Kidney (tissue), 13 donors: ENCODE measurements at regions not wholly inside any gene's neighbourhood (a gene's known extent, or its start where the extent isn't known, plus 50 kb on each side); places are given as distances from the start of the nearest gene placed in this dataset.

Source experiments
- DNase-seq, 5 donors: peaks; one replicate each; pipeline ENCODE4 v3.0.0-alpha.2; 2013 to 2020
- FAIRE-seq: peaks from 2 replicates; lab custom pipeline; 2012; peaks lifted over from hg19 to GRCh38; lab: Jason Lieb, UNC
- H3K27ac ChIP-seq, 2 donors: one replicate each; pipeline ENCODE4 v1.7.0; 2013; ENCODE audit warnings: low read depth in 2 of 2, low read length in 2 of 2, inconsistent platforms in 1 of 2
- H3K27me3 ChIP-seq: one replicate; pipeline ENCODE4 v1.7.1; 2013; ENCODE audit warnings: low read length, inconsistent platforms; ENCODE audit not compliant: control insufficient read depth, insufficient read depth
- H3K36me3 ChIP-seq, 3 donors: one replicate each; pipeline versions ENCODE4 v1.7.0 to v1.7.1; 2013; ENCODE audit warnings: low read length in 3 of 3, control low read depth in 1 of 3, inconsistent platforms in 1 of 3; ENCODE audit not compliant: insufficient read depth in 3 of 3, control insufficient read depth in 2 of 3
- H3K4me1 ChIP-seq, 3 donors: one replicate each; pipeline versions ENCODE4 v1.7.0 to v1.7.1; 2013; ENCODE audit warnings: low read length in 3 of 3, inconsistent platforms in 1 of 3, low read depth in 1 of 3; ENCODE audit not compliant: control insufficient read depth in 2 of 3, insufficient read depth in 2 of 3
- H3K4me3 ChIP-seq, 3 donors: one replicate each; pipeline versions ENCODE4 v1.7.0 to v1.8.1; 2013; ENCODE audit warnings: low read length in 3 of 3, control low read depth in 1 of 3, inconsistent platforms in 1 of 3
- H3K9ac ChIP-seq, 3 donors: one replicate each; pipeline versions ENCODE4 v1.7.0 to v1.7.1; 2013; ENCODE audit warnings: low read length in 3 of 3, control low read depth in 1 of 3, inconsistent platforms in 1 of 3
- H3K9me3 ChIP-seq, 3 donors: one replicate each; pipeline versions ENCODE4 v1.7.0 to v1.7.1; 2013; ENCODE audit warnings: low read length in 3 of 3, control low read depth in 1 of 3, inconsistent platforms in 1 of 3; ENCODE audit not compliant: control insufficient read depth in 2 of 3, insufficient read depth in 1 of 3
- intact Hi-C: fragments of 100-400 bp; cut with DNase I; formaldehyde crosslinking; loops from one replicate; pipeline ENCODE4 v1.11.1; 2022
- TF ChIP-seq, protein P1 (sequence below): IDR thresholded peaks from 3 replicates; pipeline ENCODE4 v1.5.1; 2012; ENCODE audit warnings: mild to moderate bottlenecking, moderate library complexity, borderline replicate concordance; ENCODE audit not compliant: insufficient read depth; ENCODE audit errors: extremely low read depth
- donor health status: control.
- donor health status: control.
- donor health status: control.
- donor health status: control.
- donor health status: control.
- donor health status: DM: yes; HTN: yes; CAD: no.
- donor health status: Normal renal cell carcinoma (clear cell type).

- H3K4me1 ChIP-seq, result peaks cover 4 to 12% (median 5%) of the 10 kb centered on the region in 3 donors
- TF ChIP-seq, protein P1, sequence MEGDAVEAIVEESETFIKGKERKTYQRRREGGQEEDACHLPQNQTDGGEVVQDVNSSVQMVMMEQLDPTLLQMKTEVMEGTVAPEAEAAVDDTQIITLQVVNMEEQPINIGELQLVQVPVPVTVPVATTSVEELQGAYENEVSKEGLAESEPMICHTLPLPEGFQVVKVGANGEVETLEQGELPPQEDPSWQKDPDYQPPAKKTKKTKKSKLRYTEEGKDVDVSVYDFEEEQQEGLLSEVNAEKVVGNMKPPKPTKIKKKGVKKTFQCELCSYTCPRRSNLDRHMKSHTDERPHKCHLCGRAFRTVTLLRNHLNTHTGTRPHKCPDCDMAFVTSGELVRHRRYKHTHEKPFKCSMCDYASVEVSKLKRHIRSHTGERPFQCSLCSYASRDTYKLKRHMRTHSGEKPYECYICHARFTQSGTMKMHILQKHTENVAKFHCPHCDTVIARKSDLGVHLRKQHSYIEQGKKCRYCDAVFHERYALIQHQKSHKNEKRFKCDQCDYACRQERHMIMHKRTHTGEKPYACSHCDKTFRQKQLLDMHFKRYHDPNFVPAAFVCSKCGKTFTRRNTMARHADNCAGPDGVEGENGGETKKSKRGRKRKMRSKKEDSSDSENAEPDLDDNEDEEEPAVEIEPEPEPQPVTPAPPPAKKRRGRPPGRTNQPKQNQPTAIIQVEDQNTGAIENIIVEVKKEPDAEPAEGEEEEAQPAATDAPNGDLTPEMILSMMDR, result no peak
- no peaks in the 10 kb centered on the region for H3K27me3 ChIP-seq
- no peak overlapping the region for H3K4me3 ChIP-seq
- H3K9ac ChIP-seq, result no peak overlapping the region
- peak in 1 of 5 donors; percentile 37 for DNase-seq
- H3K27ac ChIP-seq, result no peak overlapping the region
- H3K9me3 ChIP-seq, result no peaks in the 10 kb centered on the region
- no peaks in the 10 kb centered on the region for H3K36me3 ChIP-seq
- intact Hi-C loops, result no loop called here
- FAIRE-seq, result no peak
Observed at GRCh38 chr5:173798127-173798810, 89.9 kb upstream of the CPEB4 start.

GRCh38 chr5:173800340-173800739, 87.8 kb upstream of the CPEB4 start:
- H3K36me3 ChIP-seq, result no peaks in the 10 kb centered on the region
- no peak overlapping the region for H3K4me3 ChIP-seq
- peak in 3 of 5 donors; percentile 50 to 66 (median 63) for DNase-seq
- intact Hi-C loops, result no loop called here
- TF ChIP-seq, protein P1, result no peak
- H3K27me3 ChIP-seq, result no peaks in the 10 kb centered on the region
- H3K4me1 ChIP-seq, result peaks cover 0 to 5% (median 5%) of the 10 kb centered on the region in 3 donors
- H3K27ac ChIP-seq, result peak overlapping the region in 1 of 2 donors; percentile 13
- no peak overlapping the region for H3K9ac ChIP-seq
- no peaks in the 10 kb centered on the region for H3K9me3 ChIP-seq
- no peak for FAIRE-seq

DNA sequence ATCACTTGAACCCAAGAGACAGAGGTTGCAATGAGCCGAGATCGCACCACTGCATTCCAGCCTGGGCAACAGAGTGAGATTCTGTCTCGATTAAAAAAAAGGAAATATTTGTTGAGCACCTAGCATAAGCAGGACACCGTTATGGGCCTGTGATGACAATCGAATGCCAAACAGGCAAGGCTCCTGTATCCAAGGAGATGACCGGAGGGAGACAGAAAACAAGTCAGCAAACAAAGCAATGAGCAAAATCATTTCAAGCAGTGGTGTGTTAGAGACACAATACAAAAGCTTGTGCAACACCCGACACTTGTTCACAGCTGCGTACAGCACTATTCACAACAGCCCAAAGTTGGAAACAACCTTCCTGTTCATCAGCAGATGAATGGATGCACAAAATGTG, 87.1 kb upstream of the CPEB4 start:
- H3K4me3 ChIP-seq, result no peak overlapping the region
- no peak overlapping the region for H3K27ac ChIP-seq
- no peak overlapping the region for H3K9ac ChIP-seq
- H3K27me3 ChIP-seq, result no peaks in the 10 kb centered on the region
- H3K36me3 ChIP-seq, result no peaks in the 10 kb centered on the region
- no peak for FAIRE-seq
- H3K9me3 ChIP-seq, result no peaks in the 10 kb centered on the region
- intact Hi-C loops, result no loop called here
- peaks cover 0 to 5% (median 5%) of the 10 kb centered on the region in 3 donors for H3K4me1 ChIP-seq
- no peak for DNase-seq
- TF ChIP-seq, protein P1, result no peak
